GM12878 (cell line): ENCODE measurements at regions not wholly inside any gene's neighbourhood (a gene's known extent, or its start where the extent isn't known, plus 50 kb on each side); places are given as distances from the start of the nearest gene placed in this dataset.
A peak's percentile ranks its signal among the peaks of the same experiment; 100 is the strongest.

ENCODE experiments used
- ATAC-seq: fragments of 200-7000 bp; cut with Tn5 transposase; 3 replicates; pipeline ENCODE4 v1.9.1; 2020; ENCODE audit warnings: mild to moderate bottlenecking, moderate library complexity
- BruUV-seq: library from RNA; stranded (reverse); fragments of 400-500 nt; replicated peaks from 2 replicates; lab custom pipeline; 2021; lab: Mats Ljungman, UMichigan
- CTCF ChIA-PET: fragments of 300-600 bp; sonication (Branson Sonifier 250); formaldehyde crosslinking; extraction: SDS; loops from one replicate; lab custom pipeline; 2021; ENCODE audit warnings: inconsistent platforms; lab: Yijun Ruan, JAX
- POLR2A ChIA-PET: fragments of 350-600 bp; formaldehyde crosslinking; extraction: SDS; loops from one replicate; lab custom pipeline; 2021; ENCODE audit warnings: inconsistent platforms; lab: Charles Lee
- RAD21 ChIA-PET: fragments of 300-600 bp; sonication (Branson Sonifier 250); formaldehyde crosslinking; loops from one replicate; lab custom pipeline; 2023; ENCODE audit warnings: antibody characterized with exemption; ENCODE audit not compliant: unreplicated experiment; lab: Charles Lee
- SMC1A ChIA-PET: fragments of 300-600 bp; sonication (Branson Sonifier 250); formaldehyde crosslinking; loops from one replicate; lab custom pipeline; 2023; ENCODE audit not compliant: unreplicated experiment, uncharacterized antibody; lab: Charles Lee
- DNase-seq: peaks from one replicate; pipeline ENCODE4 v3.0.0-alpha.2; 2011; ENCODE audit warnings: low read depth, low spot score
- FAIRE-seq: peaks from 3 replicates; lab custom pipeline; 2011; peaks lifted over from hg19 to GRCh38; lab: Jason Lieb, UNC
- H2AFZ ChIP-seq: 2 replicates; pipeline ENCODE4 v1.6.0; 2011; ENCODE audit warnings: low read depth, low read length, control low read depth; ENCODE audit not compliant: control insufficient read depth
- H3K27ac ChIP-seq: 2 replicates; pipeline ENCODE4 v1.5.1; 2011; ENCODE audit warnings: control low read depth; ENCODE audit not compliant: control insufficient read depth, insufficient read depth
- H3K27me3 ChIP-seq, 2 experiments: replicated peaks in 1 of 2; 2 replicates each; pipeline versions ENCODE4 v1.6.0 to v1.6.1; 2011; ENCODE audit warnings: low read length in 1 of 2; ENCODE audit not compliant: control insufficient read depth in 2 of 2, insufficient read depth in 2 of 2
- H3K36me3 ChIP-seq, 2 experiments: 2 replicates each; pipeline ENCODE4 v1.5.1; 2011; ENCODE audit warnings: low read length in 1 of 2; ENCODE audit not compliant: control insufficient read depth in 2 of 2, insufficient read depth in 2 of 2
- H3K4me1 ChIP-seq: 2 replicates; pipeline ENCODE4 v1.6.1; 2011; ENCODE audit warnings: mild to moderate bottlenecking, low read length, moderate library complexity, mixed read lengths; ENCODE audit not compliant: control insufficient read depth, insufficient read depth
- H3K4me2 ChIP-seq: 2 replicates; pipeline ENCODE4 v1.6.0; 2011; ENCODE audit warnings: control low read depth; ENCODE audit not compliant: control insufficient read depth, insufficient read depth
- H3K4me3 ChIP-seq: fragments of 200-600 bp; sonication (generic); 2 replicates; pipeline ENCODE4 v1.5.1; 2016
- H3K79me2 ChIP-seq: 2 replicates; pipeline ENCODE4 v1.6.0; 2011; ENCODE audit warnings: low read length; ENCODE audit not compliant: control insufficient read depth, insufficient read depth
- H3K9ac ChIP-seq: 2 replicates; pipeline ENCODE4 v1.8.0; 2011; ENCODE audit warnings: low read length, control low read depth, mixed read lengths; ENCODE audit not compliant: control insufficient read depth, insufficient read depth
- H3K9me3 ChIP-seq: replicated peaks from 3 replicates; pipeline ENCODE4 v1.5.1; 2011; ENCODE audit warnings: mild to moderate bottlenecking, low read length; ENCODE audit not compliant: control insufficient read depth, insufficient read depth
- H4K20me1 ChIP-seq: 2 replicates; pipeline ENCODE4 v1.6.0; 2011; ENCODE audit not compliant: control insufficient read depth, insufficient read depth
- CHD2 ChIP-seq: IDR thresholded peaks from 2 replicates; pipeline ENCODE4 v1.6.1; 2011; ENCODE audit warnings: low read depth, low read length, improper control_type of control experiment, borderline replicate concordance
- CTCF ChIP-seq, 3 experiments: IDR thresholded peaks in 2 of 3; conservative IDR thresholded peaks in 1 of 3; 2 replicates each; pipeline ENCODE4 v1.5.1; 2011; ENCODE audit warnings: low read depth in 3 of 3, low read length in 3 of 3, mild to moderate bottlenecking in 3 of 3, control low read depth in 2 of 3, moderate library complexity in 2 of 3, inconsistent platforms in 1 of 3, mixed read lengths in 1 of 3; ENCODE audit not compliant: control insufficient read depth in 2 of 3, insufficient read depth in 1 of 3; ENCODE audit errors: extremely low read depth in 1 of 3
- HDAC2 ChIP-seq: fragments of 200-600 bp; sonication (generic); IDR thresholded peaks from 2 replicates; pipeline ENCODE4 v1.6.1; 2017
- JUNB ChIP-seq: IDR thresholded peaks from 2 replicates; pipeline ENCODE4 v1.6.1; 2016; ENCODE audit warnings: antibody characterized with exemption, mild to moderate bottlenecking
- MEF2A ChIP-seq: IDR thresholded peaks from 2 replicates; pipeline ENCODE4 v1.6.1; 2011; ENCODE audit warnings: low read depth, mild to moderate bottlenecking, low read length, moderate library complexity; ENCODE audit not compliant: insufficient read depth
- MEF2B ChIP-seq: fragments of 450-650 bp; IDR thresholded peaks from 2 replicates; pipeline ENCODE4 v1.6.1; 2018; ENCODE audit warnings: mild to moderate bottlenecking, moderate library complexity; ENCODE audit not compliant: partially characterized antibody, poor library complexity, severe bottlenecking
- MYC ChIP-seq: IDR thresholded peaks from 2 replicates; pipeline ENCODE4 v1.6.1; 2011; ENCODE audit warnings: mild to moderate bottlenecking, low read length, moderate library complexity, inconsistent platforms; ENCODE audit not compliant: insufficient read depth, insufficient replicate concordance, insufficient read length, severe bottlenecking
- NFXL1 ChIP-seq: fragments of 450-650 bp; IDR thresholded peaks from 2 replicates; pipeline ENCODE4 v1.6.1; 2017; ENCODE audit warnings: antibody characterized with exemption, mild to moderate bottlenecking, borderline replicate concordance
- POLR2AphosphoS2 ChIP-seq: IDR thresholded peaks from 2 replicates; pipeline ENCODE4 v1.6.1; 2011; ENCODE audit warnings: low read depth, mild to moderate bottlenecking, low read length, improper control_type of control experiment, moderate library complexity
- POU2F2 ChIP-seq: IDR thresholded peaks from 3 replicates; pipeline ENCODE4 v1.6.1; 2011; ENCODE audit warnings: low read depth, mild to moderate bottlenecking, low read length, borderline replicate concordance
- RBBP5 ChIP-seq: fragments of 200-600 bp; sonication (generic); conservative IDR thresholded peaks from 2 replicates; pipeline ENCODE4 v1.6.1; 2016
- RELA ChIP-seq: fragments of 450-650 bp; IDR thresholded peaks from 2 replicates; pipeline ENCODE4 v1.8.0; 2014; ENCODE audit warnings: borderline replicate concordance; ENCODE audit not compliant: partially characterized antibody
- SIN3A ChIP-seq: IDR thresholded peaks from 2 replicates; pipeline ENCODE4 v1.6.1; 2012; ENCODE audit warnings: low read depth, low read length, improper control_type of control experiment
- SMC3 ChIP-seq: IDR thresholded peaks from 2 replicates; pipeline ENCODE4 v1.6.1; 2011; ENCODE audit warnings: low read length, improper control_type of control experiment, borderline replicate concordance
- SP1 ChIP-seq: IDR thresholded peaks from one replicate; pipeline ENCODE4 v1.6.1; 2011; ENCODE audit warnings: low read depth, low read length
- SUPT20H ChIP-seq: IDR thresholded peaks from 2 replicates; pipeline ENCODE4 v1.6.1; 2011; ENCODE audit warnings: low read depth, mild to moderate bottlenecking, low read length, moderate library complexity, borderline replicate concordance; ENCODE audit not compliant: control insufficient read depth
- USF2 ChIP-seq: IDR thresholded peaks from 2 replicates; pipeline ENCODE4 v1.6.1; 2011; ENCODE audit warnings: low read depth, low read length, improper control_type of control experiment, borderline replicate concordance
- ZBTB11 ChIP-seq: fragments of 450-650 bp; formaldehyde crosslinking; IDR thresholded peaks from 2 replicates; pipeline ENCODE4 v1.5.0; 2022; ENCODE audit warnings: mild to moderate bottlenecking, missing genetic modification characterization
- WGBS: methylation state at CpG from one replicate; pipeline ENCODE4 v1.1.6; 2016; ENCODE audit warnings: low lambda C conversion rate; ENCODE audit not compliant: insufficient replicate concordance, insufficient coverage; ENCODE audit errors: missing lambda C conversion rate; 5-methylcytosine and 5-hydroxymethylcytosine counted together
- in situ Hi-C: fragments of 300-500 bp; cut with MboI; formaldehyde crosslinking; loops from 9 replicates; pipeline ENCODE4 v1.14.3; 2018; ENCODE audit warnings: mixed read lengths
- intact Hi-C: fragments of 100-400 bp; cut with micrococcal nuclease; formaldehyde crosslinking; loops from one replicate; pipeline ENCODE4 v1.14.2; 2022; ENCODE audit not compliant: unreplicated experiment

GRCh38 chr4:79042079-79042674, 102.9 kb upstream of the PAQR3 start:
- H3K4me1 ChIP-seq = no peaks in the 10 kb centered on the region
- no peaks in the 10 kb centered on the region for H3K36me3 ChIP-seq
- H3K4me2 ChIP-seq = no peak overlapping the region
- ChIA-PET RAD21 (interaction anchor here (0.6 to 5.2 kb wide), 18 partner anchors 9 to 535 kb away, joined by 3 to 47 read pairs (median 4); no protein-coding TSS in a partner anchor), CTCF (interaction anchor here (0.6 to 3.2 kb wide), 33 partner anchors 9 to 1177 kb away, joined by 3 to 48 read pairs (median 4); no protein-coding TSS in a partner anchor), SMC1A (interaction anchor here (0.6 to 3.0 kb wide), 44 partner anchors 9 to 1288 kb away, joined by 3 to 39 read pairs (median 4); no protein-coding TSS in a partner anchor), POLR2A (interaction anchor here (0.6 kb wide), 1 partner anchor 9 kb away, joined by 3 read pairs; no protein-coding TSS in a partner anchor)
- H3K9me3 ChIP-seq = no peaks in the 10 kb centered on the region
- no peak overlapping the region for H3K27ac ChIP-seq
- FAIRE-seq = no peak
- in situ Hi-C loops = no loop called here
- no peaks in the 10 kb centered on the region for H3K79me2 ChIP-seq
- 29% methylated on average over 1 of the region's 1 CpG for WGBS
- no peaks in the 10 kb centered on the region for H3K27me3 ChIP-seq
- ATAC-seq = peak; percentile 67
- no peak overlapping the region for H3K4me3 ChIP-seq
- no peak for DNase-seq
- H2AFZ ChIP-seq = no peak overlapping the region
- H4K20me1 ChIP-seq = no peaks in the 10 kb centered on the region
- H3K9ac ChIP-seq = no peak overlapping the region
- no TSS peak for BruUV-seq
- intact Hi-C loops = loop anchor here (1.0 to 5.0 kb wide), 4 partner anchors 90 to 534 kb away; no protein-coding TSS in a partner anchor
- TF ChIP-seq HDAC2 (no peak), NFXL1 (no peak), MEF2B (no peak), POU2F2 (no peak), CHD2 (no peak), MEF2A (no peak), USF2 (no peak), JUNB (no peak), SUPT20H (no peak), ZBTB11 (CRISPR knock-in tag) (no peak), RBBP5 (no peak), SIN3A (no peak), RELA (no peak), POLR2AphosphoS2 (no peak), SMC3 (peak; percentile 77; the same call in 1 of the 2 replicates), MYC (no peak), SP1 (no peak), CTCF (IDR thresholded peaks at IDR 0.05 in 2 of 3, conservative IDR thresholded peaks at IDR 0.05 in 1 of 3; ENCODE audit: control insufficient read depth in 2 of 3, extremely low read depth in 1 of 3, insufficient read depth in 1 of 3, low read depth in 3 of 3, low read length in 3 of 3) (peak; percentile 38 to 62 (median 43); a peak in 4 of 6 replicates)
